HepG2 (cell line): ENCODE measurements at regions not wholly inside any gene's neighbourhood (a gene's known extent, or its start where the extent isn't known, plus 50 kb on each side); places are given as distances from the start of the nearest gene placed in this dataset.

Source experiments
- ATAC-seq: fragments of 200-7000 bp; cut with Tn5 transposase; 3 replicates; pipeline ENCODE4 v1.9.1; 2020; ENCODE audit warnings: mild to moderate bottlenecking, moderate library complexity
- BruUV-seq: library from RNA; stranded (reverse); fragments of 400-500 nt; replicated peaks from 2 replicates; lab custom pipeline; 2021; lab: Mats Ljungman, UMichigan
- CTCF ChIA-PET: fragments of 300-600 bp; formaldehyde crosslinking; extraction: SDS; loops from one replicate; lab custom pipeline; 2021; ENCODE audit warnings: low total read pairs, inconsistent platforms, low intra/inter-chr PET ratio; lab: Yijun Ruan, JAX
- POLR2A ChIA-PET: fragments of 350-600 bp; sonication (Branson Sonifier 250); formaldehyde crosslinking; loops from one replicate; lab custom pipeline; 2020; ENCODE audit warnings: antibody characterized with exemption, inconsistent platforms; lab: Yijun Ruan, JAX
- DNase-seq: peaks from one replicate; pipeline ENCODE4 v3.0.0-alpha.2; 2015; ENCODE audit warnings: low spot score
- FAIRE-seq: peaks from 3 replicates; lab custom pipeline; 2011; peaks lifted over from hg19 to GRCh38; lab: Jason Lieb, UNC
- H2AFZ ChIP-seq: one replicate; pipeline ENCODE4 v1.6.1; 2011; ENCODE audit warnings: low read length, inconsistent platforms
- H3K27ac ChIP-seq: fragments of 300-600 bp; 3 replicates; pipeline ENCODE4 v1.8.0; 2011; ENCODE audit warnings: mixed run types, mild to moderate bottlenecking, mixed read lengths, low read length, inconsistent platforms; ENCODE audit not compliant: insufficient read depth; ENCODE audit errors: extremely low read length
- H3K27me3 ChIP-seq, 2 experiments: fragments of 200-600 bp in 1 of 2; 2 replicates in 1 of 2; 3 replicates in 1 of 2; pipeline versions ENCODE4 v1.6.0 to v1.8.0; 2011; ENCODE audit warnings: low read length in 2 of 2, mild to moderate bottlenecking in 2 of 2, moderate library complexity in 2 of 2, inconsistent platforms in 1 of 2; ENCODE audit not compliant: insufficient read depth in 2 of 2, control insufficient read depth in 1 of 2
- H3K36me3 ChIP-seq, 2 experiments: fragments of 200-600 bp in 1 of 2; replicated peaks in 1 of 2; 2 replicates in 1 of 2; 3 replicates in 1 of 2; pipeline versions ENCODE4 v1.5.1 to v1.8.0; 2011; ENCODE audit warnings: low read length in 2 of 2, inconsistent platforms in 1 of 2; ENCODE audit not compliant: insufficient read depth in 2 of 2, control insufficient read depth in 1 of 2
- H3K4me1 ChIP-seq: 2 replicates; pipeline ENCODE4 v1.5.1; 2012; ENCODE audit warnings: low read length, inconsistent platforms; ENCODE audit not compliant: insufficient read depth
- H3K4me2 ChIP-seq: 2 replicates; pipeline ENCODE4 v1.6.0; 2011; ENCODE audit warnings: low read depth, low read length, inconsistent platforms
- H3K4me3 ChIP-seq, 3 experiments: fragments of 200-600 bp in 1 of 3; sonication (generic), shearing (Covaris generic) in 1 of 3; replicated peaks in 1 of 3; 2 replicates each; pipeline ENCODE4 v1.5.1; 2011 to 2016; ENCODE audit warnings: low read length in 3 of 3, inconsistent platforms in 2 of 3, low read depth in 2 of 3, mild to moderate bottlenecking in 2 of 3, control low read depth in 1 of 3, mixed read lengths in 1 of 3; ENCODE audit not compliant: insufficient read depth in 1 of 3
- H3K79me2 ChIP-seq: one replicate; pipeline ENCODE4 v1.6.1; 2011; ENCODE audit warnings: low read length, inconsistent platforms; ENCODE audit not compliant: insufficient read depth
- H3K9ac ChIP-seq: 2 replicates; pipeline ENCODE4 v1.6.0; 2011; ENCODE audit warnings: mild to moderate bottlenecking, low read depth, low read length, inconsistent platforms; ENCODE audit not compliant: insufficient read depth
- H3K9me3 ChIP-seq: 2 replicates; pipeline ENCODE4 v1.5.1; 2012; ENCODE audit warnings: mild to moderate bottlenecking, low read length
- H4K20me1 ChIP-seq: 2 replicates; pipeline ENCODE4 v1.6.0; 2011; ENCODE audit warnings: inconsistent platforms, mild to moderate bottlenecking, low read length, moderate library complexity; ENCODE audit not compliant: insufficient read depth
- BCL6 ChIP-seq: IDR thresholded peaks from 2 replicates; pipeline ENCODE4 v1.6.1; 2016; ENCODE audit warnings: missing genetic modification reagents, missing compliant biosample characterization
- BRCA1 ChIP-seq: sonication (generic); formaldehyde crosslinking; IDR thresholded peaks from 2 replicates; pipeline ENCODE4 v1.4.0; 2020; ENCODE audit warnings: missing genetic modification reagents
- CENPT ChIP-seq: sonication (generic); formaldehyde crosslinking; IDR thresholded peaks from 2 replicates; pipeline ENCODE4 v1.8.0; 2022; ENCODE audit warnings: low read depth, mild to moderate bottlenecking, moderate library complexity, missing genetic modification reagents
- CREB1 ChIP-seq, 2 experiments: fragments of 450-650 bp in 1 of 2; IDR thresholded peaks; 2 replicates each; pipeline ENCODE4 v1.6.1; 2016 to 2017; ENCODE audit warnings: control low read depth in 1 of 2, mild to moderate bottlenecking in 1 of 2, missing compliant biosample characterization in 1 of 2, missing genetic modification characterization in 1 of 2
- ELF3 ChIP-seq: IDR thresholded peaks from 2 replicates; pipeline ENCODE4 v1.6.1; 2016; ENCODE audit warnings: missing genetic modification reagents, missing compliant biosample characterization
- KAT8 ChIP-seq: IDR thresholded peaks from 2 replicates; pipeline ENCODE4 v1.6.1; 2016; ENCODE audit warnings: missing genetic modification reagents, missing compliant biosample characterization
- KLF6 ChIP-seq: IDR thresholded peaks from 2 replicates; pipeline ENCODE4 v1.8.0; 2016; ENCODE audit warnings: missing biosample characterization, missing genetic modification reagents
- MED13 ChIP-seq: sonication (generic); formaldehyde crosslinking; IDR thresholded peaks from 2 replicates; pipeline ENCODE4 v1.5.0; 2020; ENCODE audit warnings: missing genetic modification reagents
- RBM39 ChIP-seq: fragments of 200-400 bp; formaldehyde crosslinking; IDR thresholded peaks from one replicate; pipeline ENCODE4 v1.6.1; 2018; ENCODE audit warnings: antibody characterized with exemption, mild to moderate bottlenecking, low read depth, low read length; ENCODE audit not compliant: poor library complexity, severe bottlenecking
- REL ChIP-seq: sonication (generic); formaldehyde crosslinking; conservative IDR thresholded peaks from 2 replicates; pipeline ENCODE4 v1.8.0; 2022; ENCODE audit warnings: mild to moderate bottlenecking, missing genetic modification reagents, moderate library complexity
- SALL1 ChIP-seq: sonication (generic); formaldehyde crosslinking; IDR thresholded peaks from 2 replicates; pipeline ENCODE4 v1.8.0; 2022; ENCODE audit warnings: mild to moderate bottlenecking, missing genetic modification reagents
- TBX3 ChIP-seq: fragments of 450-650 bp; IDR thresholded peaks from 2 replicates; pipeline ENCODE4 v1.6.1; 2017; ENCODE audit warnings: antibody characterized with exemption, mild to moderate bottlenecking, inconsistent platforms, borderline replicate concordance
- ZNF225 ChIP-seq: sonication (generic); formaldehyde crosslinking; IDR thresholded peaks from 2 replicates; pipeline ENCODE4 v1.4.0; 2020; ENCODE audit warnings: mild to moderate bottlenecking, missing genetic modification reagents
- ZNF343 ChIP-seq: sonication (generic); formaldehyde crosslinking; IDR thresholded peaks from 2 replicates; pipeline ENCODE4 v1.4.0; 2020; ENCODE audit warnings: mild to moderate bottlenecking, missing genetic modification reagents
- ZNF496 ChIP-seq: sonication (generic); formaldehyde crosslinking; IDR thresholded peaks from 2 replicates; pipeline ENCODE4 v1.8.1; 2023; ENCODE audit warnings: mild to moderate bottlenecking, moderate library complexity, missing genetic modification reagents; ENCODE audit not compliant: insufficient replicate concordance
- ZNF549 ChIP-seq: sonication (generic); formaldehyde crosslinking; IDR thresholded peaks from 2 replicates; pipeline ENCODE4 v1.5.0; 2020; ENCODE audit warnings: missing genetic modification reagents
- ZNF674 ChIP-seq: sonication (generic); formaldehyde crosslinking; IDR thresholded peaks from 2 replicates; pipeline ENCODE4 v1.5.0; 2020; ENCODE audit warnings: low read depth, mild to moderate bottlenecking, missing genetic modification reagents
- WGBS: methylation state at CpG from one replicate; pipeline ENCODE4 v1.1.6; 2017; ENCODE audit warnings: low lambda C conversion rate; 5-methylcytosine and 5-hydroxymethylcytosine counted together
- in situ Hi-C: cut with HindIII; loops from 2 replicates; pipeline ENCODE4 v1.10.0; 2017; ENCODE audit warnings: low pct_unique_long_range_greater_than_20kb; ENCODE audit not compliant: extremely low pct_ligation_motif_present
- intact Hi-C: fragments of 100-400 bp; cut with micrococcal nuclease; formaldehyde crosslinking; loops from one replicate; pipeline ENCODE4 v1.10.0; 2022; ENCODE audit not compliant: unreplicated experiment
- TF ChIP-seq, protein P1 (sequence below): sonication (generic); formaldehyde crosslinking; IDR thresholded peaks from 2 replicates; pipeline ENCODE4 v1.8.0; 2022; ENCODE audit warnings: missing genetic modification reagents, low read depth, mild to moderate bottlenecking, borderline replicate concordance
- TF ChIP-seq, protein P2 (sequence below): sonication (generic); formaldehyde crosslinking; conservative IDR thresholded peaks from 2 replicates; pipeline ENCODE4 v1.4.0; 2020; ENCODE audit warnings: mild to moderate bottlenecking, missing genetic modification reagents, moderate library complexity

DNA sequence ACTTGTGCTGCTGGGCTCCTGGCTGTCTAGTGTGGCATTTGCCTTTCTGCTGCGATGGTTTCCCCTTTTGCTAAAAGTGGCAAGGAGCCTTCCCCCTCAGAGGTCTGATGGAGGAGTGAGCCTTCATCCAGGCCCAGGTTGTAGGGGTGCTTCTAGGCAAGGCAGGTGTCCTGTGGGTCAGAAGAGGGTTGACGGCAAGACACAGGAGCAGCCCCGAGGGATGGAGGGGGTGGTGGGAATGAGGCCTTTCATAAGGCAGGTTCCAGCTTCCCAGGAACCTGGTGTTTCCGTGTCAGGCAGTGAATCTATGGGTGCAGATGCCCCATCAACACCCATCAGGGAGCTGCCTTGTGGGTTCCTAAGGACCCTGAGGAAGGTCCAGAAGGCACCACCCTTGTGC is 63.0 kb upstream of the TAMM41 start:
- 40% methylated on average over 2 of the region's 4 CpGs for WGBS
- H3K4me3 ChIP-seq, result no peak overlapping the region
- H3K27me3 ChIP-seq, result peaks cover 2 to 27% of the 10 kb centered on the region in 2 experiments
- TF ChIP-seq BCL6, result no peak
- no peak for TF ChIP-seq ZNF343 (CRISPR knock-in tag)
- TF ChIP-seq RBM39, result no peak
- TF ChIP-seq ZNF496 (CRISPR knock-in tag), result no peak
- TF ChIP-seq TBX3, result no peak
- TF ChIP-seq MED13, result no peak
- no peak for TF ChIP-seq BRCA1 (CRISPR knock-in tag)
- no peak for TF ChIP-seq KLF6
- TF ChIP-seq REL (CRISPR knock-in tag), result no peak
- TF ChIP-seq, protein P1, sequence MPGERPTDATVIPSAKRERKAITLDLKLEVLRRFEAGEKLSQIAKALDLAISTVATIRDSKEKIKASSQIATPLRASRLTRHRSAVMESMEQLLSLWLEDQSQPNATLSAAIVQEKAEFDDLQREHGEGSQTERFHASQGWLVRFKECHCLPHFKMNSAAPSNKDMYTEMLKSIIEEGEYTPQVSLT (CRISPR knock-in tag), result no peak
- no peak for TF ChIP-seq CREB1 (IDR thresholded peaks at IDR 0.05)
- TF ChIP-seq CREB1 (CRISPR knock-in tag; IDR thresholded peaks at IDR 0.05), result no peak
- TF ChIP-seq ELF3 (CRISPR knock-in tag), result no peak
- TF ChIP-seq, protein P2, sequence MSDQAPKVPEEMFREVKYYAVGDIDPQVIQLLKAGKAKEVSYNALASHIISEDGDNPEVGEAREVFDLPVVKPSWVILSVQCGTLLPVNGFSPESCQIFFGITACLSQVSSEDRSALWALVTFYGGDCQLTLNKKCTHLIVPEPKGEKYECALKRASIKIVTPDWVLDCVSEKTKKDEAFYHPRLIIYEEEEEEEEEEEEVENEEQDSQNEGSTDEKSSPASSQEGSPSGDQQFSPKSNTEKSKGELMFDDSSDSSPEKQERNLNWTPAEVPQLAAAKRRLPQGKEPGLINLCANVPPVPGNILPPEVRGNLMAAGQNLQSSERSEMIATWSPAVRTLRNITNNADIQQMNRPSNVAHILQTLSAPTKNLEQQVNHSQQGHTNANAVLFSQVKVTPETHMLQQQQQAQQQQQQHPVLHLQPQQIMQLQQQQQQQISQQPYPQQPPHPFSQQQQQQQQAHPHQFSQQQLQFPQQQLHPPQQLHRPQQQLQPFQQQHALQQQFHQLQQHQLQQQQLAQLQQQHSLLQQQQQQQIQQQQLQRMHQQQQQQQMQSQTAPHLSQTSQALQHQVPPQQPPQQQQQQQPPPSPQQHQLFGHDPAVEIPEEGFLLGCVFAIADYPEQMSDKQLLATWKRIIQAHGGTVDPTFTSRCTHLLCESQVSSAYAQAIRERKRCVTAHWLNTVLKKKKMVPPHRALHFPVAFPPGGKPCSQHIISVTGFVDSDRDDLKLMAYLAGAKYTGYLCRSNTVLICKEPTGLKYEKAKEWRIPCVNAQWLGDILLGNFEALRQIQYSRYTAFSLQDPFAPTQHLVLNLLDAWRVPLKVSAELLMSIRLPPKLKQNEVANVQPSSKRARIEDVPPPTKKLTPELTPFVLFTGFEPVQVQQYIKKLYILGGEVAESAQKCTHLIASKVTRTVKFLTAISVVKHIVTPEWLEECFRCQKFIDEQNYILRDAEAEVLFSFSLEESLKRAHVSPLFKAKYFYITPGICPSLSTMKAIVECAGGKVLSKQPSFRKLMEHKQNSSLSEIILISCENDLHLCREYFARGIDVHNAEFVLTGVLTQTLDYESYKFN, result no peak
- no peak for TF ChIP-seq ZNF549 (CRISPR knock-in tag)
- TF ChIP-seq SALL1, result no peak
- no peak for TF ChIP-seq ZNF674
- TF ChIP-seq KAT8 (CRISPR knock-in tag), result no peak
- no peak for TF ChIP-seq CENPT (CRISPR knock-in tag)
- no peak for TF ChIP-seq ZNF225
- TF ChIP-seq, all 625 proteins: peak for 0
- H3K79me2 ChIP-seq, result no peaks in the 10 kb centered on the region
- in situ Hi-C loops (no loop called here), intact Hi-C loops (no loop called here)
- no TSS peak for BruUV-seq
- no peak overlapping the region for H3K4me2 ChIP-seq
- POLR2A ChIA-PET, result no interaction called here
- H3K27ac ChIP-seq, result no peak overlapping the region
- no peak overlapping the region for H2AFZ ChIP-seq
- CTCF ChIA-PET, result no interaction called here
- ATAC-seq (no peak), DNase-seq (no peak), FAIRE-seq (no peak)
- H3K36me3 ChIP-seq, result no peaks in the 10 kb centered on the region
- H4K20me1 ChIP-seq, result no peaks in the 10 kb centered on the region
- no peaks in the 10 kb centered on the region for H3K9me3 ChIP-seq
- H3K4me1 ChIP-seq, result no peaks in the 10 kb centered on the region
- no peak overlapping the region for H3K9ac ChIP-seq
